GM06990 (cell line): ENCODE measurements at regions not wholly inside any gene's neighbourhood (a gene's known extent, or its start where the extent isn't known, plus 50 kb on each side); places are given as distances from the start of the nearest gene placed in this dataset.

Source experiments
- DNase-seq: peaks from one replicate; pipeline ENCODE4 v3.0.0-alpha.2; 2011; ENCODE audit not compliant: insufficient read length; ENCODE audit errors: extremely low read depth
- H3K27me3 ChIP-seq: replicated peaks from 2 replicates; pipeline ENCODE4 v1.6.0; 2011; ENCODE audit warnings: low read length; ENCODE audit not compliant: control insufficient read depth, insufficient read depth
- H3K36me3 ChIP-seq: 2 replicates; pipeline ENCODE4 v1.5.1; 2011; ENCODE audit warnings: low read length; ENCODE audit not compliant: control insufficient read depth, insufficient read depth
- H3K4me3 ChIP-seq: replicated peaks from 2 replicates; pipeline ENCODE4 v1.5.1; 2011; ENCODE audit warnings: low read depth, mild to moderate bottlenecking, control low read depth, low read length
- TF ChIP-seq, protein P1 (sequence below): IDR thresholded peaks from 2 replicates; pipeline ENCODE4 v1.5.1; 2011; ENCODE audit warnings: low read length, control low read depth, mild to moderate bottlenecking, inconsistent platforms; ENCODE audit not compliant: insufficient read depth, poor library complexity, severe bottlenecking

DNA sequence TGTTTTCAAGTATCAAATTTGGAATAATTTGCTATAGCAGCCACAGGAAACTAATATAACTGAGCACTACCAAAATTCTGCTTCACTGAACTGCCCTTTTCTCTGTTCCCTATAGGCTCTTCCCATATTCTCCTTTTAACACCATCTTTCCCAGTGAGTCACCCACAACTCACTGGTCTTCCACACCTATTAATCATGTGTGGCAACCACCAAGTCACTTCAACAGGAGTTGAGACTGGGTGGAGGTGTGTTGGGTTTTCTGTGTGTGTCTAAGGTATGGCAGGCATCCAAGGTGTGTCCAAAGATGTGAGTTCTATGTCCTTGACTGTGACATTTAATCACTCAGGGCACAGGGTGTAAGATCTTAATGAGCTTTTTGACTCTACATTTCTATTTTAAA, 610.0 kb upstream of the CDH11 start:
- Histone ChIP-seq H3K4me3 (no peak overlapping the region), H3K27me3 (no peaks in the 10 kb centered on the region), H3K36me3 (no peaks in the 10 kb centered on the region)
- TF ChIP-seq, protein P1, sequence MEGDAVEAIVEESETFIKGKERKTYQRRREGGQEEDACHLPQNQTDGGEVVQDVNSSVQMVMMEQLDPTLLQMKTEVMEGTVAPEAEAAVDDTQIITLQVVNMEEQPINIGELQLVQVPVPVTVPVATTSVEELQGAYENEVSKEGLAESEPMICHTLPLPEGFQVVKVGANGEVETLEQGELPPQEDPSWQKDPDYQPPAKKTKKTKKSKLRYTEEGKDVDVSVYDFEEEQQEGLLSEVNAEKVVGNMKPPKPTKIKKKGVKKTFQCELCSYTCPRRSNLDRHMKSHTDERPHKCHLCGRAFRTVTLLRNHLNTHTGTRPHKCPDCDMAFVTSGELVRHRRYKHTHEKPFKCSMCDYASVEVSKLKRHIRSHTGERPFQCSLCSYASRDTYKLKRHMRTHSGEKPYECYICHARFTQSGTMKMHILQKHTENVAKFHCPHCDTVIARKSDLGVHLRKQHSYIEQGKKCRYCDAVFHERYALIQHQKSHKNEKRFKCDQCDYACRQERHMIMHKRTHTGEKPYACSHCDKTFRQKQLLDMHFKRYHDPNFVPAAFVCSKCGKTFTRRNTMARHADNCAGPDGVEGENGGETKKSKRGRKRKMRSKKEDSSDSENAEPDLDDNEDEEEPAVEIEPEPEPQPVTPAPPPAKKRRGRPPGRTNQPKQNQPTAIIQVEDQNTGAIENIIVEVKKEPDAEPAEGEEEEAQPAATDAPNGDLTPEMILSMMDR, result no peak
- DNase-seq, result no peak

DNA sequence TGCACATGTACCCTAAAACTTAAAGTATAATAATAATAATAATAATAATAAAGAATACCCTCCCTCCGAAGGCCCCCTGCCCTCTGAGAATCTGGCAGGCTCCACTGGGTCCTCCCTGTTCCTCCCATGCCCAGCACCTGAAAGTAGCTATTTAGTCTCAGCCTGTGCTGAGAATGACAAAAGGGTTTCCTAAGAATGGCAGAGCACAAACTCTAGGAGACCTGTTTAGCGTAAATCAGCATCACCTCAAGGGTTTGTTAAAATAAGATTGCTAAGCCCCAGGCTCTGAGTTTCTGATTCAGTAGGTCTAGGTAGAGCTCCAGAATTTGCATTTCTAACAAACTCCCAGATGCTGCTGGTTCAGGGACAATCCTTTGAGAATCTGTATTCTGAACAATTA, 606.8 kb upstream of the CDH11 start:
- no peak overlapping the region for H3K4me3 ChIP-seq
- TF ChIP-seq, protein P1, result no peak
- DNase-seq, result no peak
- H3K36me3 ChIP-seq, result no peaks in the 10 kb centered on the region
- no peaks in the 10 kb centered on the region for H3K27me3 ChIP-seq

DNA sequence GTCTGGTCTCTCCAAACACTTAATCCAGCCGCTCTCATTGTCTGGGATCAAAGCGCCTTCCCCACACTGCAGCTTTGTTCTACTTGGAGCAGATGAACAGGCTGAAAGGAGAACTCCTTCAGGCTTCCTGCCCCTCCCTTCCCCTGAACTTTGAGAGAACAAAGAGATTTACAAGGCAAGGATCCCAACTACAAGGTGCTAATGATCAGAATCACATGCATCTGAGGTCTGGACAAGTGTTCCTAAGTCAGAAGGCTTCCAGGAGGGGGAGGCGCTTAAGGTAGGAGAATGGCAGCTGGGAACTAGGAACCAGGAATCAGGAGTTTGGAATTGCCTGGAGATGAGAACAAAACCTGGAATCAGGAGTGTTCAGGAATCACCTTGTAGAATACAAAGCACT, 606.3 kb upstream of the CDH11 start:
- H3K36me3 ChIP-seq, result no peaks in the 10 kb centered on the region
- no peak for DNase-seq
- TF ChIP-seq, protein P1, result no peak
- no peaks in the 10 kb centered on the region for H3K27me3 ChIP-seq
- no peak overlapping the region for H3K4me3 ChIP-seq

DNA sequence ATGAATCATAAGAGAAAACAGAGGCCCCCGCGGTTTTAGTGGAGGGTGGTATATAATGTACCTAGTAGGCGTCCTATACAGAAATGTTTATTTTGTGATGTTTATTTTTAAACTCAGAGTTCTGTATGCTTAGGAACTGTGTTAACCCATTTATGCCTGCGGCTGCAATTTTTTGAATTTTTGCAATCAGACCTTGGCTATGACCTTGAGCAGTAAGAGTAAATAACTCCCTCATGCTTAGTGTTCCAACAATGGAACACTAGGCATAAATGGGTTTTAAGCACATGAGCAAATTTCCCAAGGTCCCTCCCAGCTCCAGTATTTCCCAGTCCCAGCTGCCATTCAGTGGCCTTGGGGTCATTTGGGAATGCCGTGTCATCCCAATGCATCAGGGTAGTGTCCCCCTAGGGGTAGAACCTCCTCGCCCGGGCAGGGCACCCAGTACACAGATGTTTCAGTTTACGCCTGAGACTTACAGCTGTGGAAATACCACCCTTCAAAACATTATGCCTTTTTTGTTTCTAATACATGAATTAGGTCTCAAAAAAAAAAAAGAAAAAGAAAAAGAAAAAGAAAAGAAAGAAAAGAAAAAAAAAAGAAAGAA, 605.8 kb upstream of the CDH11 start:
- no peak for DNase-seq
- no peaks in the 10 kb centered on the region for H3K27me3 ChIP-seq
- no peaks in the 10 kb centered on the region for H3K36me3 ChIP-seq
- TF ChIP-seq, protein P1, result no peak
- no peak overlapping the region for H3K4me3 ChIP-seq

DNA sequence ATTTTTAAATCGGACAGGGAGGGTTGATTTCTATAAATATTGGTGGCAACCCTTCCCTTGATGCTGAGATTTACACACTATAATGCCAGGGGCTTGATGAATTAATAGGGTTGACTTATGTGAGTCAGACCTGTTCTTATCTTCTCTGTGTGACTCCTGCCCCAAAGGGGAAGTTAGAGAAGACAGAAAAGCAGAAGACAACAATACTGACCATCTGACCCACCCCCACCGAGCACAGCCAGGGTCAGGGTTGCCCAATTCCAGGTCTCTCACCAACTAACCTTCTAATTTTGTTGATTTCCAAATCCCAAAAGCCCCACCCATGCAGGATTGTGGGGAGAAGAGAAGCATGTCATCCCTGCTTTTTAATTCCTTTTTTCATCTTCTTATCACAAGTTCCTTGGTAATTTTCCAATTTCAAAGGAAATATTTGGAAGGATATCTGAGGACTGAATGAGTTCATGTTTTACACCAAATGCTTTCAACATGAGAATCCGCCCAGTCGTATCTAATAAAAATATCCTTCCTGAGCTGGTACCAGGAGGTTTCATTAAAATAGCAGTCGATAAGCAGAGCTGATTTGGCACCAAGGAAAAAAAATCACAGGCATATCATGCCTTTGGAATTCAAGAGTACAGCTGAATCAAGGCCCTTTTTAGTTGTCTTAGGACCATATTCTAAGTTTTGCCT, 603.4 kb upstream of the CDH11 start:
- no peak for DNase-seq

More for the DNA sequence above, 603.4 kb upstream of the CDH11 start:
- TF ChIP-seq, protein P1, result no peak
- Histone ChIP-seq H3K36me3 (no peaks in the 10 kb centered on the region), H3K4me3 (no peak overlapping the region), H3K27me3 (no peaks in the 10 kb centered on the region)
